Neuronal stem cell (in vitro differentiated cells): ENCODE measurements at regions not wholly inside any gene's neighbourhood (a gene's known extent, or its start where the extent isn't known, plus 50 kb on each side); places are given as distances from the start of the nearest gene placed in this dataset.
"Not testable (repeated sequence)": the region's sequence is repeated elsewhere in the genome, so short reads cannot be mapped to it uniquely, and the experiment has no call there.

Experiments
- DNase-seq: peaks from one replicate; pipeline ENCODE4 v3.0.0-alpha.2; 2013; ENCODE audit warnings: low spot score
- H2AFZ ChIP-seq: one replicate; pipeline ENCODE4 v1.6.1; 2013; ENCODE audit warnings: mild to moderate bottlenecking, low read length, inconsistent platforms
- H2AK5ac ChIP-seq: 2 replicates; pipeline ENCODE4 v1.6.1; 2013; ENCODE audit warnings: low read depth, mild to moderate bottlenecking, inconsistent platforms, low read length, moderate library complexity, mixed read lengths
- H2BK120ac ChIP-seq: 2 replicates; pipeline ENCODE4 v1.6.1; 2013; ENCODE audit warnings: low read depth, mild to moderate bottlenecking, inconsistent platforms, low read length, moderate library complexity, mixed read lengths
- H2BK12ac ChIP-seq: one replicate; pipeline ENCODE4 v1.6.1; 2013; ENCODE audit warnings: low read length, inconsistent platforms
- H2BK15ac ChIP-seq: 2 replicates; pipeline ENCODE4 v1.6.1; 2013; ENCODE audit warnings: mild to moderate bottlenecking, low read length, inconsistent platforms, mixed read lengths
- H2BK5ac ChIP-seq: one replicate; pipeline ENCODE4 v1.6.1; 2013; ENCODE audit warnings: inconsistent platforms, mild to moderate bottlenecking, low read length, moderate library complexity
- H3K14ac ChIP-seq: one replicate; pipeline ENCODE4 v1.6.1; 2013; ENCODE audit warnings: low read length, inconsistent platforms
- H3K18ac ChIP-seq: 2 replicates; pipeline ENCODE4 v1.6.1; 2013; ENCODE audit warnings: low read length, inconsistent platforms
- H3K23ac ChIP-seq: 2 replicates; pipeline ENCODE4 v1.6.1; 2013; ENCODE audit warnings: low read depth, mild to moderate bottlenecking, mixed read lengths, low read length, inconsistent platforms; ENCODE audit not compliant: poor library complexity
- H3K27ac ChIP-seq: replicated peaks from 3 replicates; pipeline ENCODE4 v1.5.1; 2013; ENCODE audit warnings: low read length, inconsistent platforms
- H3K27me3 ChIP-seq, 3 experiments: 2 replicates each; pipeline ENCODE4 v1.6.1; 2013; ENCODE audit warnings: low read length in 3 of 3, mild to moderate bottlenecking in 2 of 3, inconsistent platforms in 1 of 3, low read depth in 1 of 3, mixed read lengths in 1 of 3, moderate library complexity in 1 of 3; ENCODE audit not compliant: control insufficient read depth in 3 of 3, insufficient read depth in 3 of 3
- H3K36me3 ChIP-seq, 2 donors: replicated peaks in 1 of 2; 2 replicates each; pipeline ENCODE4 v1.6.1; 2013; ENCODE audit warnings: low read length in 2 of 2; ENCODE audit not compliant: control insufficient read depth in 2 of 2, insufficient read depth in 2 of 2
- H3K4ac ChIP-seq: 2 replicates; pipeline ENCODE4 v1.6.1; 2013; ENCODE audit warnings: inconsistent platforms, mild to moderate bottlenecking, low read length, moderate library complexity
- H3K4me1 ChIP-seq, 2 donors: 1 replicate in 1 of 2; 2 replicates in 1 of 2; pipeline ENCODE4 v1.6.1; 2013; ENCODE audit warnings: low read length in 2 of 2, low read depth in 1 of 2; ENCODE audit not compliant: control insufficient read depth in 2 of 2, insufficient read depth in 1 of 2
- H3K4me2 ChIP-seq: one replicate; pipeline ENCODE4 v1.6.1; 2013; ENCODE audit warnings: mild to moderate bottlenecking, low read length, inconsistent platforms; ENCODE audit not compliant: insufficient read depth, poor library complexity, severe bottlenecking
- H3K4me3 ChIP-seq, 2 donors: 2 replicates each; pipeline ENCODE4 v1.5.1; 2013; ENCODE audit warnings: low read length in 2 of 2, mild to moderate bottlenecking in 2 of 2, inconsistent platforms in 1 of 2, moderate library complexity in 1 of 2
- H3K79me1 ChIP-seq: one replicate; pipeline ENCODE4 v1.6.1; 2013; ENCODE audit warnings: low read depth, mild to moderate bottlenecking, inconsistent platforms, low read length, moderate library complexity
- H3K9ac ChIP-seq: one replicate; pipeline ENCODE4 v1.6.1; 2013; ENCODE audit warnings: mild to moderate bottlenecking, low read depth, low read length, inconsistent platforms; ENCODE audit not compliant: poor library complexity
- H3K9me3 ChIP-seq, 2 donors: replicated peaks in 1 of 2; 2 replicates each; pipeline versions ENCODE3 to v1.6.1; 2013; ENCODE audit warnings: low read length in 2 of 2, mild to moderate bottlenecking in 2 of 2, inconsistent platforms in 1 of 2, low read depth in 1 of 2, mixed read lengths in 1 of 2, moderate library complexity in 1 of 2; ENCODE audit not compliant: control insufficient read depth in 2 of 2, insufficient read depth in 1 of 2
- H4K8ac ChIP-seq: one replicate; pipeline ENCODE4 v1.6.1; 2013; ENCODE audit warnings: low read depth, mild to moderate bottlenecking, inconsistent platforms, low read length, moderate library complexity
- H4K91ac ChIP-seq: one replicate; pipeline ENCODE4 v1.6.1; 2013; ENCODE audit warnings: low read length, low read depth, mild to moderate bottlenecking, inconsistent platforms; ENCODE audit not compliant: poor library complexity
- WGBS, 2 donors: extraction: QIAGEN DNeasy Blood & Tissue Kit; methylation state at CpG; one replicate each; pipeline ENCODE4 v1.1.7; 2013; ENCODE audit warnings: missing lambda C conversion rate in 2 of 2, mixed read lengths in 1 of 2; ENCODE audit not compliant: insufficient read length in 2 of 2, insufficient replicate concordance in 1 of 2; ENCODE audit errors: extremely low coverage in 2 of 2; 5-methylcytosine and 5-hydroxymethylcytosine counted together

GRCh38 chr6:76162811-76163210 lies 90.3 kb upstream of the IMPG1 start:
- H3K4me1 ChIP-seq = no peaks in the 10 kb centered on the region
- WGBS, 2 donors = no CpG with 5 or more reads among the region's 2 CpGs
- H3K4me2 ChIP-seq = no peak overlapping the region
- H3K23ac ChIP-seq = no peak overlapping the region
- H3K14ac ChIP-seq = no peak overlapping the region
- H3K27me3 ChIP-seq = no peaks in the 10 kb centered on the region
- DNase-seq = no peak
- H4K91ac ChIP-seq = no peak overlapping the region
- H3K79me1 ChIP-seq = peaks cover 2% of the 10 kb centered on the region
- H2BK15ac ChIP-seq = no peak overlapping the region
- H2BK120ac ChIP-seq = no peak overlapping the region
- no peak overlapping the region for H3K27ac ChIP-seq
- H3K18ac ChIP-seq = no peak overlapping the region
- H2AFZ ChIP-seq = no peak overlapping the region
- no peak overlapping the region for H3K9ac ChIP-seq
- H3K36me3 ChIP-seq = no peaks in the 10 kb centered on the region
- H2BK12ac ChIP-seq = no peak overlapping the region
- H3K9me3 ChIP-seq = peaks cover 0 to 6% of the 10 kb centered on the region in 2 donors
- H2BK5ac ChIP-seq = no peak overlapping the region
- no peak overlapping the region for H3K4ac ChIP-seq
- H2AK5ac ChIP-seq = no peak overlapping the region
- H4K8ac ChIP-seq = no peak overlapping the region
- H3K4me3 ChIP-seq = no peak overlapping the region

- H3K9me3 ChIP-seq, H3K4me2 ChIP-seq, H3K4ac ChIP-seq, H3K9ac ChIP-seq, H3K79me1 ChIP-seq, H2AFZ ChIP-seq, H3K23ac ChIP-seq, H4K91ac ChIP-seq, H2BK12ac ChIP-seq, H3K14ac ChIP-seq, DNase-seq, H3K36me3 ChIP-seq, H2BK120ac ChIP-seq, H4K8ac ChIP-seq, H3K27ac ChIP-seq, H3K18ac ChIP-seq, H3K4me3 ChIP-seq, H2BK15ac ChIP-seq, H2BK5ac ChIP-seq, H3K4me1 ChIP-seq, H3K27me3 ChIP-seq, H2AK5ac ChIP-seq: not testable (repeated sequence)
- no CpG with 5 or more reads among the region's 6 CpGs for WGBS, 2 donors
These were observed 85.3 kb upstream of the IMPG1 start for GRCh38 chr6:76157800-76158199.

DNA sequence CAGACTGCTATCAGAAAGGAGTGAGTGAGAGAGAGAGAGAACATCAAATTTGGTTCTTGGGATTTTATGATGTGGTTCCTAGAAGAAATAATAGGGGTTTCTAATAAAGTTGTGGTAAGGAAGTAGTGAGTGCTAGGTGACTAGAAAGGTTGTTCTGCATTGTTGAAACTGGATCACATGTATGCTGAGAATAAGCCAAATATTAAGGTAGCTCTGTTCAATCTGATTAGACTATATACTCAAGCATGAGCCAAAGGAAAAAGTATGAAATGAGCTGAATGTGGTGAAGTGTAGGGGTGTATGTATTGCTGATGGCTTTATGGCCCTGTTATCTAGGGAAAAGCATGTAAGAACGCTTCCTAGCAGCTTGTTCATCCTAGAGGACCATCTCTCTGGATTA lies 63.0 kb upstream of the IMPG1 start:
- Histone ChIP-seq H3K4me2 (no peak overlapping the region), H2BK120ac (no peak overlapping the region), H2AK5ac (no peak overlapping the region), H4K8ac (no peak overlapping the region), H3K36me3 (no peaks in the 10 kb centered on the region), H3K23ac (no peak overlapping the region), H3K4ac (no peak overlapping the region), H2AFZ (no peak overlapping the region), H2BK12ac (no peak overlapping the region), H3K79me1 (no peaks in the 10 kb centered on the region), H3K9me3 (no peaks in the 10 kb centered on the region), H4K91ac (no peak overlapping the region), H2BK15ac (no peak overlapping the region), H3K4me1 (no peaks in the 10 kb centered on the region), H3K27ac (no peak overlapping the region), H3K18ac (no peak overlapping the region), H3K4me3 (no peak overlapping the region), H2BK5ac (no peak overlapping the region), H3K27me3 (no peaks in the 10 kb centered on the region), H3K9ac (no peak overlapping the region), H3K14ac (no peak overlapping the region)
- no CpG with 5 or more reads among the region's 1 CpG for WGBS, 2 donors
- no peak for DNase-seq

DNA sequence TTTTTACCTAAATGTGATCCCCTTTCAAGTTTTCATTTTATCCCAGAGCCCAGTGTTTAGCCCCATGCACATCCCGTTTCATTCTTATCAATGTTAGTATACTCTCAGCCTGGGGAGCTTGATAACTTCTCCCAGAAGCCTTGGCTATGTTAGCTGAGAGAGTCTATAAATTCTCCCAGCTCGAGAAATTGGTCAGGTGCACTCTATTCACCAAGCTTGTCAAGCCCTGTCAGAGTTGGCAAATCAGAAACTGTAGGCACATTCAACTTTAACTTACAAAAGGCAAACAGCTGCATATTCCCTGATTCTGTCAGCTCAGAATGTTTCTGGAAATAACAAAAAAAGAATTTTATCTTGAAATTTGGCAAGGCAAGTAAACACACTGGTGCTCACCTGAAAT lies 62.2 kb upstream of the IMPG1 start:
- no peak overlapping the region for H4K91ac ChIP-seq
- no peak overlapping the region for H2BK5ac ChIP-seq
- no peak overlapping the region for H2BK120ac ChIP-seq
- H2BK15ac ChIP-seq = no peak overlapping the region
- no peaks in the 10 kb centered on the region for H3K79me1 ChIP-seq
- no peak overlapping the region for H3K4me3 ChIP-seq
- H3K4me2 ChIP-seq = no peak overlapping the region
- no peak overlapping the region for H3K9ac ChIP-seq
- DNase-seq = no peak
- no peak overlapping the region for H3K18ac ChIP-seq
- no peak overlapping the region for H3K14ac ChIP-seq
- no peak overlapping the region for H3K4ac ChIP-seq
- H3K9me3 ChIP-seq = no peaks in the 10 kb centered on the region
- H2AFZ ChIP-seq = no peak overlapping the region
- H3K27me3 ChIP-seq = no peaks in the 10 kb centered on the region
- H3K36me3 ChIP-seq = no peaks in the 10 kb centered on the region
- H3K27ac ChIP-seq = no peak overlapping the region
- H3K23ac ChIP-seq = no peak overlapping the region
- no peak overlapping the region for H2BK12ac ChIP-seq
- H3K4me1 ChIP-seq = no peaks in the 10 kb centered on the region
- WGBS, 2 donors = no CpG with 5 or more reads among the region's 2 CpGs
- H2AK5ac ChIP-seq = no peak overlapping the region
- H4K8ac ChIP-seq = no peak overlapping the region
